Naive B cell (primary cell): ENCODE measurements at regions not wholly inside any gene's neighbourhood (a gene's known extent, or its start where the extent isn't known, plus 50 kb on each side); places are given as distances from the start of the nearest gene placed in this dataset.
"Not testable (repeated sequence)": the region's sequence is repeated elsewhere in the genome, so short reads cannot be mapped to it uniquely, and the experiment has no call there.

ENCODE experiments used
- ATAC-seq, 2 donors: fragments of 150-1000 bp; cut with Tn5 transposase; 2 replicates each; pipeline ENCODE4 v1.10.0; 2021; ENCODE audit warnings: low read depth in 2 of 2, mild to moderate bottlenecking in 2 of 2, moderate library complexity in 2 of 2
- DNase-seq: peaks from one replicate; pipeline ENCODE4 v3.0.0; 2022
- H3K27ac Mint-ChIP-seq, 6 donors: one replicate each; pipeline ENCODE4 v1.8.0; 2020 to 2022; ENCODE audit warnings: mild to moderate bottlenecking in 6 of 6, mixed read lengths in 6 of 6, moderate library complexity in 5 of 6, inconsistent platforms in 2 of 6
- H3K27me3 Mint-ChIP-seq, 3 donors: one replicate each; pipeline ENCODE4 v1.8.0; 2021 to 2022; ENCODE audit warnings: mixed read lengths in 3 of 3, mild to moderate bottlenecking in 1 of 3
- H3K36me3 Mint-ChIP-seq, 2 donors: one replicate each; pipeline ENCODE4 v1.8.0; 2020 to 2022; ENCODE audit warnings: mixed read lengths in 2 of 2, inconsistent platforms in 1 of 2, mild to moderate bottlenecking in 1 of 2
- H3K4me1 Mint-ChIP-seq, 3 donors: one replicate each; pipeline ENCODE4 v1.8.0; 2020 to 2022; ENCODE audit warnings: mixed read lengths in 3 of 3, inconsistent platforms in 1 of 3, mild to moderate bottlenecking in 1 of 3, moderate library complexity in 1 of 3
- H3K4me3 Mint-ChIP-seq, 8 donors: one replicate each; pipeline ENCODE4 v1.8.0; 2020 to 2022; ENCODE audit warnings: mild to moderate bottlenecking in 8 of 8, mixed read lengths in 8 of 8, moderate library complexity in 8 of 8, inconsistent platforms in 2 of 8
- H3K9me3 Mint-ChIP-seq, 7 donors: one replicate each; pipeline ENCODE4 v1.8.0; 2020 to 2022; ENCODE audit warnings: mixed read lengths in 7 of 7, mild to moderate bottlenecking in 5 of 7, inconsistent platforms in 2 of 7, moderate library complexity in 1 of 7

GRCh38 chr7:149624419-149625339 lies 127.1 kb upstream of the ZNF746 start:
- peak; percentile 92 for DNase-seq
- Mint-ChIP-seq H3K4me1 (peaks cover 31 to 41% (median 35%) of the 10 kb centered on the region in 3 donors), H3K9me3 (no peaks in the 10 kb centered on the region), H3K27ac (peak overlapping the region in 5 of 6 donors; percentile 80 to 99 (median 90)), H3K36me3 (peaks cover 0 to 11% of the 10 kb centered on the region in 2 donors), H3K4me3 (peak overlapping the region; percentile 90 to 99 (median 94)), H3K27me3 (peaks cover 4 to 20% (median 7%) of the 10 kb centered on the region in 3 donors)
- peak; percentile 95 for ATAC-seq

- Mint-ChIP-seq H3K27me3 (peaks cover 4 to 20% (median 7%) of the 10 kb centered on the region in 3 donors), H3K27ac (peak overlapping the region; percentile 29 to 96 (median 90)), H3K4me1 (peaks cover 31 to 41% (median 35%) of the 10 kb centered on the region in 3 donors), H3K9me3 (no peaks in the 10 kb centered on the region), H3K4me3 (peak overlapping the region; percentile 90 to 99 (median 95)), H3K36me3 (peaks cover 0 to 15% of the 10 kb centered on the region in 2 donors)
- DNase-seq: peak; percentile 43
- ATAC-seq: peak; percentile 32 to 37
These were observed 126.4 kb upstream of the ZNF746 start for GRCh38 chr7:149624006-149624405.

GRCh38 chr7:149623262-149623997 lies 125.8 kb upstream of the ZNF746 start:
- Mint-ChIP-seq H3K4me1 (peaks cover 31 to 41% (median 35%) of the 10 kb centered on the region in 3 donors), H3K4me3 (peak overlapping the region; percentile 90 to 99 (median 95)), H3K27me3 (peaks cover 4 to 19% (median 7%) of the 10 kb centered on the region in 3 donors), H3K36me3 (peaks cover 0 to 15% of the 10 kb centered on the region in 2 donors), H3K27ac (peak overlapping the region; percentile 29 to 96 (median 94))
- not testable (repeated sequence) for DNase-seq, H3K9me3 Mint-ChIP-seq, ATAC-seq

GRCh38 chr7:149622444-149623210 lies 125.0 kb upstream of the ZNF746 start:
- peaks cover 32 to 41% (median 35%) of the 10 kb centered on the region in 3 donors for H3K4me1 Mint-ChIP-seq
- H3K36me3 Mint-ChIP-seq: peaks cover 0 to 18% of the 10 kb centered on the region in 2 donors
- ATAC-seq (no peak), DNase-seq (no peak)
- H3K4me3 Mint-ChIP-seq: peak overlapping the region; percentile 21 to 99 (median 94)
- H3K27ac Mint-ChIP-seq: peak overlapping the region in 2 of 6 donors; percentile 69 to 76
- peaks cover 0 to 11% (median 7%) of the 10 kb centered on the region in 3 donors for H3K27me3 Mint-ChIP-seq
- no peaks in the 10 kb centered on the region for H3K9me3 Mint-ChIP-seq

GRCh38 chr7:149621776-149622175 lies 124.2 kb upstream of the ZNF746 start:
- Mint-ChIP-seq H3K27me3 (peaks cover 0 to 5% (median 5%) of the 10 kb centered on the region in 3 donors), H3K4me1 (peaks cover 37 to 46% (median 40%) of the 10 kb centered on the region in 3 donors), H3K27ac (peak overlapping the region in 3 of 6 donors; percentile 27 to 65 (median 60)), H3K9me3 (no peaks in the 10 kb centered on the region), H3K36me3 (peaks cover 0 to 26% of the 10 kb centered on the region in 2 donors), H3K4me3 (peak overlapping the region in 7 of 8 donors; percentile 6 to 96 (median 23))
- ATAC-seq (no peak), DNase-seq (no peak)

- peaks cover 0 to 35% of the 10 kb centered on the region in 2 donors for H3K36me3 Mint-ChIP-seq
- DNase-seq (peak; percentile 26), ATAC-seq (no peak)
- peak overlapping the region in 3 of 8 donors; percentile 35 to 78 (median 52) for H3K4me3 Mint-ChIP-seq
- peaks cover 45 to 52% (median 48%) of the 10 kb centered on the region in 3 donors for H3K4me1 Mint-ChIP-seq
- H3K27ac Mint-ChIP-seq: peak overlapping the region in 3 of 6 donors; percentile 53 to 88 (median 56)
- no peaks in the 10 kb centered on the region for H3K9me3 Mint-ChIP-seq
- H3K27me3 Mint-ChIP-seq: no peaks in the 10 kb centered on the region
These were observed 123.4 kb upstream of the ZNF746 start for GRCh38 chr7:149620961-149621360.

- peak overlapping the region in 1 of 6 donors; percentile 50 for H3K27ac Mint-ChIP-seq
- DNase-seq: no peak
- H3K4me3 Mint-ChIP-seq: peak overlapping the region in 2 of 8 donors; percentile 22 to 49
- H3K36me3 Mint-ChIP-seq: peaks cover 18 to 68% of the 10 kb centered on the region in 2 donors
- H3K27me3 Mint-ChIP-seq: no peaks in the 10 kb centered on the region
- no peak for ATAC-seq
- H3K4me1 Mint-ChIP-seq: peaks cover 35 to 42% (median 38%) of the 10 kb centered on the region in 3 donors
- no peaks in the 10 kb centered on the region for H3K9me3 Mint-ChIP-seq
These were observed 119.3 kb upstream of the ZNF746 start for GRCh38 chr7:149616898-149617297.

- no peaks in the 10 kb centered on the region for H3K27me3 Mint-ChIP-seq
- peaks cover 19 to 68% of the 10 kb centered on the region in 2 donors for H3K36me3 Mint-ChIP-seq
- H3K4me1 Mint-ChIP-seq: peaks cover 26 to 35% (median 26%) of the 10 kb centered on the region in 3 donors
- DNase-seq: no peak
- H3K9me3 Mint-ChIP-seq: no peaks in the 10 kb centered on the region
- H3K27ac Mint-ChIP-seq: peak overlapping the region in 3 of 6 donors; percentile 50 to 76 (median 64)
- ATAC-seq: no peak
- peak overlapping the region in 1 of 8 donors; percentile 45 for H3K4me3 Mint-ChIP-seq
These were observed 118.2 kb upstream of the ZNF746 start for GRCh38 chr7:149615690-149616270.

- DNase-seq: no peak
- no peak overlapping the region for H3K4me3 Mint-ChIP-seq
- H3K27me3 Mint-ChIP-seq: no peaks in the 10 kb centered on the region
- peaks cover 7 to 16% (median 11%) of the 10 kb centered on the region in 3 donors for H3K4me1 Mint-ChIP-seq
- H3K9me3 Mint-ChIP-seq: no peaks in the 10 kb centered on the region
- H3K36me3 Mint-ChIP-seq: peaks cover 19 to 47% of the 10 kb centered on the region in 2 donors
- H3K27ac Mint-ChIP-seq: peak overlapping the region in 1 of 6 donors; percentile 39
- no peak for ATAC-seq
These were observed 112.9 kb upstream of the ZNF746 start for GRCh38 chr7:149610441-149611011.

- Mint-ChIP-seq H3K4me3 (no peak overlapping the region), H3K36me3 (peaks cover 14 to 30% of the 10 kb centered on the region in 2 donors), H3K4me1 (peaks cover 0 to 12% (median 4%) of the 10 kb centered on the region in 3 donors), H3K27ac (no peak overlapping the region), H3K9me3 (no peaks in the 10 kb centered on the region), H3K27me3 (no peaks in the 10 kb centered on the region)
- no peak for ATAC-seq
- no peak for DNase-seq
These were observed 110.6 kb upstream of the ZNF746 start for GRCh38 chr7:149608168-149608567.

GRCh38 chr7:149607683-149608082 lies 110.1 kb upstream of the ZNF746 start:
- H3K9me3 Mint-ChIP-seq: no peaks in the 10 kb centered on the region
- H3K27me3 Mint-ChIP-seq: no peaks in the 10 kb centered on the region
- no peak overlapping the region for H3K27ac Mint-ChIP-seq
- H3K36me3 Mint-ChIP-seq: peaks cover 12 to 25% of the 10 kb centered on the region in 2 donors
- no peak overlapping the region for H3K4me3 Mint-ChIP-seq
- H3K4me1 Mint-ChIP-seq: peaks cover 0 to 8% (median 4%) of the 10 kb centered on the region in 3 donors
- ATAC-seq: no peak
- DNase-seq: no peak

- H3K4me1 Mint-ChIP-seq: peaks cover under 1 to 10% (median 9%) of the 10 kb centered on the region in 3 donors
- H3K27me3 Mint-ChIP-seq: no peaks in the 10 kb centered on the region
- H3K9me3 Mint-ChIP-seq: no peaks in the 10 kb centered on the region
- H3K4me3 Mint-ChIP-seq: peak overlapping the region in 1 of 8 donors; percentile 41
- ATAC-seq (no peak), DNase-seq (no peak)
- peaks cover 4 to 26% of the 10 kb centered on the region in 2 donors for H3K36me3 Mint-ChIP-seq
- H3K27ac Mint-ChIP-seq: peak overlapping the region in 1 of 6 donors; percentile 57
These were observed 109.2 kb upstream of the ZNF746 start for GRCh38 chr7:149606826-149607225.
